T-helper 1 cell treated with Interleukin-12 subunit alpha and Interleukin-12 subunit beta and Interleukin-4 antibody, amounts not matched to agents 30 μg/mL and 1 μg/mL, for 36 hours (primary cell): ENCODE measurements at regions not wholly inside any gene's neighbourhood (a gene's known extent, or its start where the extent isn't known, plus 50 kb on each side); places are given as distances from the start of the nearest gene placed in this dataset.

Experiments used
- H3K27ac Mint-ChIP-seq: one replicate; pipeline ENCODE4 v1.8.0; 2021; ENCODE audit warnings: mild to moderate bottlenecking, mixed read lengths
- H3K27me3 Mint-ChIP-seq: one replicate; pipeline ENCODE4 v1.8.0; 2021; ENCODE audit warnings: low read depth, mixed read lengths
- H3K36me3 Mint-ChIP-seq: one replicate; pipeline ENCODE4 v1.8.0; 2021; ENCODE audit warnings: low read depth, mixed read lengths
- H3K4me1 Mint-ChIP-seq: one replicate; pipeline ENCODE4 v1.8.0; 2021; ENCODE audit warnings: low read depth, mixed read lengths
- H3K4me3 Mint-ChIP-seq: one replicate; pipeline ENCODE4 v1.8.0; 2021; ENCODE audit warnings: mild to moderate bottlenecking, moderate library complexity, mixed read lengths
- H3K9me3 Mint-ChIP-seq: one replicate; pipeline ENCODE4 v1.8.0; 2021; ENCODE audit warnings: mixed read lengths

- Mint-ChIP-seq H3K4me1 (no peaks in the 10 kb centered on the region), H3K9me3 (no peaks in the 10 kb centered on the region), H3K27ac (no peak overlapping the region), H3K36me3 (no peaks in the 10 kb centered on the region), H3K4me3 (no peak overlapping the region), H3K27me3 (no peaks in the 10 kb centered on the region)
Observed at GRCh38 chr13:78193846-78194245, 275.2 kb upstream of the EDNRB start.

DNA sequence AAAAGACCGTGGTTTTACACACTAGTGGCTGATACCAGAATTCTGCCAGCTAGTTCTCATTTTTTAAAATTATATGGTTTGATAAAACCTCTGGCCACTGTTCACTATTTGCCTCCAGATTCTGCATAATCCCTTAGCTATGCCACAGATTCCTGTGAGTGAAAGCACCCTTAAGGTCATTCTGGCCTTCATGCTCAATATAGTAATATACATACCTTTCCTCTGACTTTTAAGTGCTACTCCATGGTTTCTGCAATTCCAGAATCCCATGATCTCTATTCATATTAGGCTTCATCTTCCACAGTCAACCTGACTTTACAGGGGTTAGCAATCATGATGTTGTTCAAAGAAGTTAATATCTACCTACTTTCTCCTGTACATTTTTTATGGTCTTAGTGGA is 274.1 kb upstream of the EDNRB start:
- Mint-ChIP-seq H3K4me1 (no peaks in the 10 kb centered on the region), H3K9me3 (no peaks in the 10 kb centered on the region), H3K4me3 (no peak overlapping the region), H3K36me3 (no peaks in the 10 kb centered on the region), H3K27me3 (no peaks in the 10 kb centered on the region), H3K27ac (no peak overlapping the region)

DNA sequence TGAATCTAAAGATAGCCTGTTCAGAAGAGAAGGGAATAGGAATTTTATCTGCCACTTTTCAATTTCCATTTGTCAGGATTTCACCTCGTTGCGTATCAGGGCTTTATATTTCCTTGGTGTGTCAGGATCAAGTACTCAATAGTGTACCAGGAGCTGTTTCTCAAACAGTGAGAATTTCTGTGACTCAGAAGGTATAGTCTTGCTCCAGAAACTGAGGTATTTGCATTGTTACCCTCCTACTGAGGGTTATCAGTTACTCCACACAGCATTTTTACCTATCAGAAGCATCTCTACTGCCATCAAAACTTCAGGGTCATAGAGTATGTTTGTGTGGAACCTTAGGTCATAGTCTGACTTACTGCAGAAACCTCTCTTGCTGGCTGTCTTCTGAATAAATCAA is 271.7 kb upstream of the EDNRB start:
- H3K9me3 Mint-ChIP-seq: no peaks in the 10 kb centered on the region
- no peak overlapping the region for H3K4me3 Mint-ChIP-seq
- no peaks in the 10 kb centered on the region for H3K27me3 Mint-ChIP-seq
- no peaks in the 10 kb centered on the region for H3K4me1 Mint-ChIP-seq
- H3K27ac Mint-ChIP-seq: no peak overlapping the region
- H3K36me3 Mint-ChIP-seq: no peaks in the 10 kb centered on the region

DNA sequence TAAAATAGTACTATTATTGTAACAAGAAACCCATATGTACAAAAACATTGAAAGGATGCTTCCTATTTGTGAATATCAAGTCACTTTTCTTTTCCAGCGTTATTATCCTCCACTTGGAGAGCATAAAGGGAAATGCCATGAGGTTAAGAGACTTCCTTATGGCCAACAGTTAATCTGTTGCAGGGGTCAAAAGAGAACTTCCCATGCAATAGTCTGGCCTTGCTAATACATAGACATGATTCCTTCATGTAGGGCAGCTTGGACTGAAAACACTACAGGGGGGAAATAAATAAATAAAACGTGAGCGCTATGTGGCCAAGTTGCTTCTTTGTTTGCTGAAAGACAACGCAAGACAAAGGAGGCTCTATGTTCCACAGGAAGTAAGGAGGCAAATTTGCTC is 269.1 kb upstream of the EDNRB start:
- H3K27me3 Mint-ChIP-seq: no peaks in the 10 kb centered on the region
- H3K27ac Mint-ChIP-seq: no peak overlapping the region
- no peaks in the 10 kb centered on the region for H3K4me1 Mint-ChIP-seq
- no peaks in the 10 kb centered on the region for H3K9me3 Mint-ChIP-seq
- H3K36me3 Mint-ChIP-seq: no peaks in the 10 kb centered on the region
- no peak overlapping the region for H3K4me3 Mint-ChIP-seq

DNA sequence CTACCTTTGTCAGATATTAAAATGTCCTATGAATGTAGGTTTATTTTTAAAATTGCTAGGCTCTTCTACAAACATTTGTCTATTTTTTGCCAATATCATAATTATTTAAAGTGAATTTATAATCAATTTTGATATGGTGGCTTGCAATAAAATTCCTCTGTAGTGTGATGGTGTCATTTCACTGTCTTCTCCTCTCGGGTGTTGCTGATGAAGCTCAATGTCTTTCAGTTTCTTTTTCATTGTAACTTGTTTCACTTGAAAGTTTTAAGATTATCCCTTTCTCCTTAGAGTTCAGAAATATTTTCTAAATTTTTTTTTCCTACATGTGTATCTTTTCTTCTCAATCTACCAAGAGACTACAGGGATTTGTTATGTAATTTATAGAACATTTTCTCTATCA is 267.1 kb upstream of the EDNRB start:
- H3K4me3 Mint-ChIP-seq: no peak overlapping the region
- no peaks in the 10 kb centered on the region for H3K36me3 Mint-ChIP-seq
- H3K4me1 Mint-ChIP-seq: no peaks in the 10 kb centered on the region
- no peaks in the 10 kb centered on the region for H3K27me3 Mint-ChIP-seq
- H3K9me3 Mint-ChIP-seq: no peaks in the 10 kb centered on the region
- H3K27ac Mint-ChIP-seq: no peak overlapping the region

DNA sequence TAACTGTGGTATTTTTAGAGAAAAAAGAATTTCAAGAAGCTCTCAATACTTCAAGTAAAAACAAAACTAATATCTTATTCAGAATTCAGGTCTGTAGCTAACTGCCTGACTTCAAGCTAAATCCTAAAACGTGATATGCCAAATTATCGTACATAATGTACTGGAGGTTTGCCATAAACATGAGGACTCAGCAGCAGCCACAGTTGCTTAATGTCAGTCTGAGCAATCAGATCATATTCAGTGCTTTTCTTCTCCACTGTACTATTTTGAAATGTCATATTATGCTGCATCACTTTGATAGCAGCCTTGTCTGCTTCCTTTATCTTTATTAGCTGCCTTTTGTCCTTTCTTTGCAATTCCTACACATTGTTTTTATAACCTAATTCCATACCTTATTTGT is 265.1 kb upstream of the EDNRB start:
- no peaks in the 10 kb centered on the region for H3K27me3 Mint-ChIP-seq
- H3K36me3 Mint-ChIP-seq: no peaks in the 10 kb centered on the region

GRCh38 chr13:78182813-78183212 is 264.2 kb upstream of the EDNRB start:
- Mint-ChIP-seq H3K9me3 (no peaks in the 10 kb centered on the region), H3K36me3 (no peaks in the 10 kb centered on the region), H3K27me3 (no peaks in the 10 kb centered on the region), H3K27ac (no peak overlapping the region), H3K4me3 (no peak overlapping the region), H3K4me1 (no peaks in the 10 kb centered on the region)

More for the DNA sequence above, 265.1 kb upstream of the EDNRB start:
- H3K27ac Mint-ChIP-seq: no peak overlapping the region
- H3K4me3 Mint-ChIP-seq: no peak overlapping the region
- H3K4me1 Mint-ChIP-seq: no peaks in the 10 kb centered on the region
- H3K9me3 Mint-ChIP-seq: no peaks in the 10 kb centered on the region

DNA sequence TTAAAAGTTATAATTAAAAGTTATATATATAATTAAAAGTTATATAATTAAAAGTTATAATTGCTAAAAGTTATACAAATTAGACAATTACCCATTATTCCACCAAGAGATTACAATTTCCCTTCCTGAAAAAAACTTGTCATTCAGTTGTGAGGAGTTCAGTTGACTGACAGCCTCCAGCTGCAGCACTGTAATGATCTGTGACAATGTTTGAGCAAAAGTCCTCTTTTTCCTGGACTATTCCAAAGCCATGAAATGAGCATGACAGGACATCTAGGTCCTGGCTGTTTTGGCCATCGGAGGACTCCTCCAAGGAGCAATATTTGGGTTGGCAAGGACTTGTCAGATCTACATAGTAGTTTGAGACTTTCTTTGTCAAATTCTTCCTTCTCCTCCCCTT is 258.7 kb upstream of the EDNRB start:
- H3K36me3 Mint-ChIP-seq: no peaks in the 10 kb centered on the region
- no peaks in the 10 kb centered on the region for H3K4me1 Mint-ChIP-seq

GRCh38 chr13:78176880-78177279 is 258.2 kb upstream of the EDNRB start:
- Mint-ChIP-seq H3K36me3 (no peaks in the 10 kb centered on the region), H3K27me3 (no peaks in the 10 kb centered on the region), H3K27ac (no peak overlapping the region), H3K9me3 (no peaks in the 10 kb centered on the region), H3K4me1 (no peaks in the 10 kb centered on the region), H3K4me3 (no peak overlapping the region)

More for the DNA sequence above, 258.7 kb upstream of the EDNRB start:
- Mint-ChIP-seq H3K27ac (no peak overlapping the region), H3K9me3 (no peaks in the 10 kb centered on the region), H3K27me3 (no peaks in the 10 kb centered on the region), H3K4me3 (no peak overlapping the region)

GRCh38 chr13:78169386-78169785 is 250.8 kb upstream of the EDNRB start:
- no peak overlapping the region for H3K4me3 Mint-ChIP-seq
- no peak overlapping the region for H3K27ac Mint-ChIP-seq
- no peaks in the 10 kb centered on the region for H3K36me3 Mint-ChIP-seq

GRCh38 chr13:78168981-78169380 is 250.3 kb upstream of the EDNRB start:
- H3K4me1 Mint-ChIP-seq: no peaks in the 10 kb centered on the region
- no peaks in the 10 kb centered on the region for H3K36me3 Mint-ChIP-seq
- no peak overlapping the region for H3K4me3 Mint-ChIP-seq
- H3K9me3 Mint-ChIP-seq: no peaks in the 10 kb centered on the region
- H3K27ac Mint-ChIP-seq: no peak overlapping the region
- no peaks in the 10 kb centered on the region for H3K27me3 Mint-ChIP-seq

More at GRCh38 chr13:78169386-78169785, 250.8 kb upstream of the EDNRB start:
- Mint-ChIP-seq H3K9me3 (no peaks in the 10 kb centered on the region), H3K27me3 (no peaks in the 10 kb centered on the region), H3K4me1 (no peaks in the 10 kb centered on the region)

- no peaks in the 10 kb centered on the region for H3K27me3 Mint-ChIP-seq
- H3K4me3 Mint-ChIP-seq: no peak overlapping the region
- H3K36me3 Mint-ChIP-seq: no peaks in the 10 kb centered on the region
- no peaks in the 10 kb centered on the region for H3K9me3 Mint-ChIP-seq
- no peak overlapping the region for H3K27ac Mint-ChIP-seq
- H3K4me1 Mint-ChIP-seq: no peaks in the 10 kb centered on the region
Observed at GRCh38 chr13:78161266-78161665, 242.6 kb upstream of the EDNRB start.

DNA sequence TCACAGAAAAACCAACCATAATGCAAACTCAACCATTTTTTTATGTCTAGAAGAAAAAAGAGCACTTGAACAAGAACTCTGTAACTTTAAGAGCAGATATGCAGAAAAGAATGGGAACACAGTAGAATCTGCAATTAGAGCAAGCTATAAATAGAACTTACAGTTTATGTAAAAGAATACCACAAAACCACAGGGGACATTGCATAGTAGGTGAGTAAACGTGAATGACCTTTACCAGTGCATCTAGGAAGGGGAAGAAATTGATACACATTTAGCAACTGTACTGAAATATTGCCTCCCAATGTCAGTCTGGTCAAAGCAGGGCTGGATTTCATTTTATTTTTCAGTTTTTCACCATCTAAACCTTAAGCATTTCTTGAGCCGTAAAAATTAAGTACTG is 242.2 kb upstream of the EDNRB start:
- Mint-ChIP-seq H3K27ac (no peak overlapping the region), H3K9me3 (no peaks in the 10 kb centered on the region), H3K4me1 (no peaks in the 10 kb centered on the region), H3K4me3 (no peak overlapping the region), H3K36me3 (no peaks in the 10 kb centered on the region), H3K27me3 (no peaks in the 10 kb centered on the region)

GRCh38 chr13:78152415-78152814 is 233.8 kb upstream of the EDNRB start:
- no peaks in the 10 kb centered on the region for H3K36me3 Mint-ChIP-seq
- no peak overlapping the region for H3K27ac Mint-ChIP-seq
- no peaks in the 10 kb centered on the region for H3K4me1 Mint-ChIP-seq
- no peak overlapping the region for H3K4me3 Mint-ChIP-seq
- H3K9me3 Mint-ChIP-seq: no peaks in the 10 kb centered on the region
- no peaks in the 10 kb centered on the region for H3K27me3 Mint-ChIP-seq

DNA sequence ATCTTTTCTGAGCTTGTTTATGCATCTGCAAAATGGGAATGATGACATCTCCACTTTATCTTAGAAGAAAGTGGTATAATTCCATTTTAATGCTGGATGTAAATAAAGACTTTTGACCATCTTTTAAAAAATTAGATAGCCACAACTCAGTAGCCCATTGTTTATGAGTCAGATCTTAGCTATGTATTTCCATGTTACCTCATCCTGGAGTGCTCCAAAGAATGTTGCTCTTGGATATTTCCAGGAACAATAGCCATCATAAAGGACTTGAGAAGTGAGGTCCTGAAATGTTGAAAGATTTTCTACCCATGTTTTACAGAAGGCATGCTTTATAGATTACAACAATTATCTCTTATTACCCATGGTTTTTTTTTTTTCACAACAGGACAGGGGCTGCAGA is 229.3 kb upstream of the EDNRB start:
- Mint-ChIP-seq H3K4me3 (no peak overlapping the region), H3K9me3 (no peaks in the 10 kb centered on the region), H3K27me3 (no peaks in the 10 kb centered on the region), H3K27ac (no peak overlapping the region), H3K4me1 (no peaks in the 10 kb centered on the region), H3K36me3 (no peaks in the 10 kb centered on the region)

DNA sequence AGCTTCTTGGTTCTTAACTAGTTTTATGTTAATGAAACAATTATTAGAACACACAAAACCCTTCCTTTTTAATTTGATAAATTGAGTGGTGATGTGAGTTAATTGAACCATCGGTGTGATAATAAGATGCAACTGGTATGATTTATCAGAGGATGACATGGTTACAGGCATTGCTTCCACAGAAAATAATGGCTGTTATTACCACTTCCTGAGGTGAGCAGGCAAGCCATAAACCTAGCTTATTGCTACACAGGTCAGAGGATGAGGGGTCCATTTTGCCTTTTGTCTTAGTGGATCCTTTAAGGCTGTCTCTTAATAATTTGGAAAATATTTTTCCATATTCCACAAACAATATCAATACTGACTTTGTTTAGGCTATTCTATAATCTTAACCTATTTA is 226.6 kb upstream of the EDNRB start:
- Mint-ChIP-seq H3K4me3 (no peak overlapping the region), H3K27ac (no peak overlapping the region), H3K9me3 (no peaks in the 10 kb centered on the region), H3K27me3 (no peaks in the 10 kb centered on the region), H3K36me3 (no peaks in the 10 kb centered on the region), H3K4me1 (no peaks in the 10 kb centered on the region)
